HTR-8/SVneo (cell line): ENCODE measurements at regions not wholly inside any gene's neighbourhood (a gene's known extent, or its start where the extent isn't known, plus 50 kb on each side); places are given as distances from the start of the nearest gene placed in this dataset.
A peak's percentile ranks its signal among the peaks of the same experiment; 100 is the strongest.
"Not testable (repeated sequence)": the region's sequence is repeated elsewhere in the genome, so short reads cannot be mapped to it uniquely, and the experiment has no call there.

Experiments
- DNase-seq: peaks from one replicate; pipeline ENCODE4 v3.0.0; 2011; ENCODE audit warnings: low spot score, mixed read lengths; ENCODE audit not compliant: insufficient read length
- FAIRE-seq: peaks from 2 replicates; lab custom pipeline; 2011; peaks lifted over from hg19 to GRCh38; lab: Jason Lieb, UNC

DNA sequence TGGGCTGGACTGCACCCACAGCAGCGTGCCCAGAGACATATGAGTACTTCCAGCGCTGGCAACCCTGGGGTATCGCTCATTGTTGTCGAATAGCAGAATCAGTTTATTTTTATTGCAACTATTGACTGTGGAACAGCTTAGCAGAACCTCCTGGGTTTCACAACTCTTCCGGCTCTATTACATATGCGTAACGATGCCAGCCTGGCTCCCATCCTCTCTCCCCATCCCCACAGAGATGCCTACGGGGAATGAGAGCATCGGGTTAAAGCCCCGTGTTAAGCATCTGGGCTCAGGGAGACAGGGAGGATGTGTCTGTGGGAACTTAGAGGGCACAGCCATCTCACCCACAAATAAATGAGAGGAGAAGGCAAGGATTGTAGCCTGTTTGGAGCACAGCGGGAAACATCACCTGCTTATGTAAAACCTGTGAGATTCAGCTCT lies 76.6 kb upstream of the DLG1 start:
- no peak for DNase-seq
- no peak for FAIRE-seq

- DNase-seq (no peak), FAIRE-seq (no peak)
Measured at GRCh38 chr3:197373096-197373495, 74.7 kb upstream of the DLG1 start.

GRCh38 chr3:197372047-197372661 lies 73.7 kb upstream of the DLG1 start:
- DNase-seq (peak; percentile 68), FAIRE-seq (no peak)

- DNase-seq (no peak), FAIRE-seq (no peak)
Measured at GRCh38 chr3:197371591-197372046, 73.2 kb upstream of the DLG1 start.

DNA sequence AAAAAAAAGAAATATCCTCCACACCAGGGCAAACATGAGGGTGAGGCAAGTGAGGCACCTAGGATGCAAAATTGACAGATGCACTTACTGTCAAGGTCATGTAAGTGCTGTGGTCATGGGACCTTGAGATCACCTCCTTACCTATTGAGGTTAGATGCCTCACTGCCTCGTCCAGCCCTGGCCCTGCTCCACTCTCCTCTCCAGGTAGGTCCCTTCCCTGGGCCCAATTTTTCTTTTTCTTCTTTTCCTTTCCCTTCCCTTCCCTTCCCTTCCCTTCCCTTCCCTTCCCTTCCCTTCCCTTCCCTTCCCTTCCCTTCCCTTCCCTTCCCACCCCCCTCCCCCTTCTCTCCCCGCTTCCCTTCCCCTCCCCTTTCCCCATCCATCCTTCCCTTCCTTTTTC lies 71.1 kb upstream of the DLG1 start:
- DNase-seq: no peak
- FAIRE-seq: no peak

DNA sequence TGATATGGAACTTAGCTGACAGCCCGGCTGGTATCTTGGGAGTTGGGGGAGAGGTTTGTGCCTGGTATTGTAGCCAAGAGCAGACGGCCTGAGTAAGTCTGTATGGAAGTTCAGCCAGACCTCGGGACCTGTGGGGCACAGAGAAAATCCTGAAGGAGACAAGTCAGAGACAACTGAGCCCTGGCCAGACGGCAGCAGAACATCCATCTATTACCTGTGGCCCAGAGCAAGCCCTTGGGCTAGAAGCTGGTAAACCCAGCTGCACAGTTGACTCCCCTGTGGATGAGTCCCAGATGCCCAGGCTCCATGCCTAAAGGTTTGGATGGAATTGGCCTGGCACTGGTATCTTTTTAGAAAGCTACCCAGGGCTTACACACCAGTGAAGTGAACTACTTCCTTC lies 70.4 kb upstream of the DLG1 start:
- no peak for DNase-seq

GRCh38 chr3:197368330-197368729 lies 69.9 kb upstream of the DLG1 start:
- DNase-seq: no peak

More for the DNA sequence above, 70.4 kb upstream of the DLG1 start:
- FAIRE-seq: no peak

GRCh38 chr3:197367081-197367780 lies 68.8 kb upstream of the DLG1 start:
- FAIRE-seq: no peak
- DNase-seq: no peak

More at GRCh38 chr3:197368330-197368729, 69.9 kb upstream of the DLG1 start:
- no peak for FAIRE-seq

GRCh38 chr3:197366301-197367044 lies 68.1 kb upstream of the DLG1 start:
- no peak for DNase-seq

GRCh38 chr3:197365586-197365985 lies 67.2 kb upstream of the DLG1 start:
- FAIRE-seq (no peak), DNase-seq (no peak)

More at GRCh38 chr3:197366301-197367044, 68.1 kb upstream of the DLG1 start:
- no peak for FAIRE-seq

GRCh38 chr3:197364410-197365071 lies 66.1 kb upstream of the DLG1 start:
- peak; percentile 26 for FAIRE-seq
- DNase-seq: no peak

DNA sequence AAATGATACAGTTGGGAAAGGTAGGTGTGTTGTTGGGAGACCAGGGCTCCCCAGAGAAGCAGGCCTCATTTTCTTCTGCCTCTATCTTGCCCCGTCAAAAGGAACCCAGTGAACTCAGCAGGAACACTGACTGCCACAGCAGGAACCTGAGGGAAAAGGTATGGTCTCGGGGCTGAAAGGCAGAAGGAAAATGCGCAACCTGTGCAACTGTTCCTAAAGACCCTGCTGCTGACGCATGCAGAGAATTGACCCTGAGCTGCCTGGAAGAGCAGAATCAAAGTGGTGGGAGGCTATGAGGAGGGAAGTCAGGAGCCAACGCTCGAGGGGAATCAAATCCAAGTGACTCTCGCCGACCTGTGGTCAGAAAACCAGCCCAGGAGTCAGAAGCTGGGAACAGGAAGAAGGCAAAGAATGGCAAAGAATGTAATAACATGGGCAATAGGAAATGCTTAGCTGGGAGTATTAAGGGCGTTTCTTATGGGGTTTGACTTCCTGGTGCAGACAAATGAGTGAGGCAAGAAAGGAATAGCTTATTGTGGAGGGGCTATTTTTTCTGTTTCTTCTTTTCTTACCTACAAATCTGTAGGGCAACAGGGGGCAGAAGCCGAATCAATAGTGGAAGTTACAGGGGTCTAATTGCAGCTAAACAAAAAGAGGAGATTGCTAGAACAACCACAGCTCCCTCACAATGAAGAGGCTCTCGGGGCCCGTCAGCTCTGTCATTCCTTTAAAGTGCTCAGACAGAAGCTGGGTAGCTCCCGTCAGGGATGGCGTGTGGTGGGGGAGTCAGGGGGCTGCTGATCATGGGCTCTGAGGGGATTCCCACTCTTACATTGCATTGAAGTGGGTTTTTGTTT lies 65.4 kb upstream of the DLG1 start:
- DNase-seq (no peak), FAIRE-seq (no peak)

DNA sequence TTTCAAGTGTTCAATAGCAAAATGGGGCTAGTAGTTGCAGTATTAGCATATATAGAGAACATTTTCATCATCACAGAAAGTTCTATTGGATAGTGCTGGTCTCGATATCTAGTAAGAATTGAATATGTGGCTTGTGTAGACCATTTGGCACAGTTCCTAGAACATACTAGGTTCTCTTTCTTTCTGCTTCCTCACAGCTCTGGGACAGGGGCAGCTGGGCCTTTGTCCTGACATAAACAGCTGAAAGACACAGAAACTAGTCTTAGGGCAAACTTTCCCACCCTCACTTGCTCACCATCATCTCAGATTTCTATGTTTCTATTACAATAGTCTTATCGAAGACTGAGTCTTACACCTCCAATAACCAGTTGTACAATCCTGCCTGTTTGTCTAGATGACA lies 63.7 kb upstream of the DLG1 start:
- DNase-seq: no peak
- no peak for FAIRE-seq

DNA sequence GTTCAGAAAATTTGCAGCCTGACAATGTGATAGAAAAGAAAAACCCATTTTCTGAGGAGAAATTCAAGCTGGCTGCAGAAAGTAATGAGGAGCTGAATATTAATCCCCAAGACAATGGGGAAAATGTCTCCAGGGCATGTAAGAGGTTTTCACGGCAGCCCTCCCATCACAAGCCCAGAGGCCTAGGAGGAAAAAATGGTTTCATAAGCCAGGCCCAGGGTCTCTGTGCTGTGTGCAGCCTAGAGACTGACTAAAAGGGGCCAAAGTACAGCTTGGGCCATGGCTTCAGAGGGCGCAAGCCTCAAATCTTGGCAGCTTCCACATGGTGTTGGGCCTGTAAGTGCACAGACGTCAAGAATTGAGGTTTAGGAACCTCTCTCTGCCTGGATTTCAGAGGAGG lies 61.7 kb upstream of the DLG1 start:
- DNase-seq, FAIRE-seq: not testable (repeated sequence)

DNA sequence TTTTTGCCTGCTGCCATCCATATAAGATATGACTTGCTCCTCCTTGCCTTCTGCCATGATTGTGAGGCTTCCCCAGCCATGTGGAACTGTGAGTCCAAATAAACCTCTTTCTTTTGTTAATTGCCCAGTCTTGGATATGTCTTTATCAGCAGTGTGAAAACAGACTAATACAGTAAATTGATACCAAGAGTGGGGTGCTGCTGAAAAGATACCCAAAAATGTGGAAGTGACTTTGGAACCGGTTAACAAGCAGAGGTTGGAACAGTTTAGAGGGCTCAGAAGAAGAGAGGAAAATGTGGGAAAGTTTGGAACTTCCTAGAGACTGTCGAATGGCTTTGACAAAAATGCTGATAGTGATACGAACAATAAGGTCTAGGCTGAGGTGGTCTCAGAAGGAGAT lies 61.1 kb upstream of the DLG1 start:
- not testable (repeated sequence) for DNase-seq, FAIRE-seq

DNA sequence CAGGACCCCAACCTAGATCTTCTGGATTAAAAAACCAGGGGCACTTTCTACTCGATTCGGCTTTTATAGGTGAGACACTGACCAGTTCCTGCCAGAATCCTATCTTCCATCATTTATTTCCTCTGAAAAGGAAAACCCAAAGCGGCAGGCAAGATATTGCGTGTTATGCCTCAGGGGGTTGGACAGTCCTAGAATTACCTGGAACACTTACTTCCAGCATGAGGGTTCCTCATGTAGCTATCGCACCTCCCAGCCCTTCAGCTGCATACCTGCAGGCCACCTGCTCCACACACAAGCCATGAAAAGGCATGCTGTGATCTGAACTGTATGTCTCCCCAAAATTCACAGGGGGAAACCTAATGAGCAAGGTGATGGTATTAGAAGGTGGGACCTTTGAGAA lies 58.3 kb upstream of the DLG1 start:
- no peak for FAIRE-seq
- no peak for DNase-seq

GRCh38 chr3:197356275-197356674 lies 57.9 kb upstream of the DLG1 start:
- FAIRE-seq (no peak), DNase-seq (no peak)

DNA sequence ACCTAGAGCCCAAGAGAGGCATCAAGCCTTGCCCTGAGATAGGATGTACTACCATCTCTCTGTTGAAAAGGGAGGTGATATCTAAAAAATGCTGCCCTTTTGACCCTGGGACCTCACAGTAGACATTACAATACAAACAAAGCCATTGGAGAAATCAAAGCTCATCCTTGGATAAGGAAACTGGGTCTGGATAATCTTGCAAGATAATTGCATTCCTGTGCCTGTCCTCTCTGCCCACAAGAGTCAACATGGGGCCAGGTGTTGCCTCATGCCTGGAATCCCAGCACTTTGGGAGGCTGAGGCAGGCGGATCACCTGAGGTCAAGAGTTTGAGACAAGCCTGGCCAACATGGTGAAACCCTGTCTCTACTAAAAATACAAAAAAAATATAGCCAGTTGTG lies 57.3 kb upstream of the DLG1 start:
- FAIRE-seq: no peak
- no peak for DNase-seq

GRCh38 chr3:197354568-197355001 lies 56.2 kb upstream of the DLG1 start:
- DNase-seq (no peak), FAIRE-seq (no peak)
